OCI-LY7 (cell line): ENCODE measurements at regions not wholly inside any gene's neighbourhood (a gene's known extent, or its start where the extent isn't known, plus 50 kb on each side); places are given as distances from the start of the nearest gene placed in this dataset.
"Not testable (repeated sequence)": the region's sequence is repeated elsewhere in the genome, so short reads cannot be mapped to it uniquely, and the experiment has no call there.

Experiments
- BruUV-seq: library from RNA; stranded (reverse); fragments of 400-500 nt; replicated peaks from 2 replicates; lab custom pipeline; 2021; lab: Mats Ljungman, UMichigan
- CTCF ChIA-PET: fragments of 300-600 bp; sonication (Branson Sonifier 250); formaldehyde crosslinking; loops from one replicate; lab custom pipeline; 2022; ENCODE audit warnings: antibody characterized with exemption; ENCODE audit not compliant: unreplicated experiment; lab: Charles Lee
- POLR2A ChIA-PET: fragments of 300-600 bp; sonication (Branson Sonifier 250); formaldehyde crosslinking; loops from one replicate; lab custom pipeline; 2022; ENCODE audit warnings: antibody characterized with exemption; lab: Charles Lee
- DNase-seq: peaks from one replicate; pipeline ENCODE4 v3.0.0-alpha.2; 2015; ENCODE audit warnings: low spot score
- H2AFZ ChIP-seq: fragments of 200-600 bp; sonication (generic), shearing (Covaris generic); 2 replicates; pipeline ENCODE4 v1.6.1; 2014; ENCODE audit warnings: mild to moderate bottlenecking, antibody characterized with exemption, low read length, moderate library complexity
- H3K27ac ChIP-seq: fragments of 200-600 bp; sonication (generic); 2 replicates; pipeline ENCODE4 v1.5.1; 2014; ENCODE audit warnings: mixed run types, low read depth, mild to moderate bottlenecking, moderate library complexity, low read length, inconsistent platforms; ENCODE audit not compliant: poor library complexity, severe bottlenecking
- H3K36me3 ChIP-seq: fragments of 200-600 bp; sonication (generic); 2 replicates; pipeline ENCODE4 v1.6.1; 2014; ENCODE audit warnings: mild to moderate bottlenecking, antibody characterized with exemption, low read length, moderate library complexity, mixed read lengths; ENCODE audit not compliant: insufficient read depth
- H3K4me1 ChIP-seq: fragments of 200-600 bp; sonication (generic); 2 replicates; pipeline ENCODE4 v1.5.1; 2014; ENCODE audit warnings: mild to moderate bottlenecking, low read length; ENCODE audit not compliant: insufficient read depth, poor library complexity, severe bottlenecking
- H3K4me2 ChIP-seq: fragments of 200-600 bp; sonication (generic); 2 replicates; pipeline ENCODE4 v1.6.1; 2014; ENCODE audit warnings: mild to moderate bottlenecking, low read length
- H3K4me3 ChIP-seq: fragments of 200-600 bp; sonication (generic); 2 replicates; pipeline ENCODE4 v1.5.1; 2014; ENCODE audit warnings: mild to moderate bottlenecking, low read depth, low read length; ENCODE audit not compliant: poor library complexity, severe bottlenecking
- H3K79me2 ChIP-seq: fragments of 200-600 bp; sonication (generic); 2 replicates; pipeline ENCODE4 v1.6.1; 2016; ENCODE audit warnings: low read depth, mild to moderate bottlenecking, low read length, moderate library complexity, mixed read lengths; ENCODE audit not compliant: insufficient read depth
- H3K9me2 ChIP-seq: fragments of 200-600 bp; sonication (generic); 2 replicates; pipeline ENCODE4 v1.6.1; 2016; ENCODE audit warnings: mild to moderate bottlenecking, low read length, mixed read lengths; ENCODE audit not compliant: insufficient read depth
- H3K9me3 ChIP-seq: fragments of 200-600 bp; sonication (generic); 2 replicates; pipeline ENCODE4 v1.6.1; 2014; ENCODE audit warnings: mild to moderate bottlenecking, mixed run types, low read length, mixed read lengths
- H4K20me1 ChIP-seq: fragments of 200-600 bp; sonication (generic); 2 replicates; pipeline ENCODE4 v1.6.1; 2014; ENCODE audit warnings: mild to moderate bottlenecking, antibody characterized with exemption, low read length, moderate library complexity, mixed read lengths; ENCODE audit not compliant: insufficient read depth
- EZH2phosphoT487 ChIP-seq: fragments of 200-600 bp; sonication (generic); IDR thresholded peaks from 2 replicates; pipeline ENCODE4 v1.6.1; 2018; ENCODE audit warnings: low read depth, borderline replicate concordance, mild to moderate bottlenecking, mixed run types, antibody characterized with exemption, low read length, moderate library complexity, mixed read lengths
- intact Hi-C: fragments of 100-400 bp; cut with micrococcal nuclease; formaldehyde crosslinking; loops from one replicate; pipeline ENCODE4 v1.10.0; 2022; ENCODE audit not compliant: unreplicated experiment
- TF ChIP-seq, protein P1 (sequence below): fragments of 200-600 bp; sonication (generic); conservative IDR thresholded peaks from 2 replicates; pipeline ENCODE4 v1.5.1; 2014; ENCODE audit warnings: mild to moderate bottlenecking, antibody characterized with exemption, low read length, moderate library complexity, mixed read lengths

DNA sequence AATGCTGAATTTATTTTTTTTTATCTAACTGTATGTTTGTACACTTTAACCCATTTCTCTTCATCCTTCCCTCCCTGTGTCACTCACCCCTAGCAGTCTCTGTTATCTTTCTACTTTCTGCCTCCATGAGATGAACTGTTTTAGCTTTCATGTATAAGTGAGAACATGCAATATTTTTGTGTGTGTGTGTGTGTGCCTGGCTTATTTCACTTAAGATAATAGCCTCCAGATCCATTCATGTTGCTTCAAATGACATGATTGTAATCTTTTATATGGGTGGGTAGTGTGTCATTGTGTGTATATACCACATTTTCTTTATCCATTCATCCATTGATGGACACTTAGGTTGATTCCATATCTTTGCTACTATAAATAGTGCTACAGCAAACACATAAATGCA is 1023.9 kb downstream of the TLE1 start:
- no TSS peak for BruUV-seq

DNA sequence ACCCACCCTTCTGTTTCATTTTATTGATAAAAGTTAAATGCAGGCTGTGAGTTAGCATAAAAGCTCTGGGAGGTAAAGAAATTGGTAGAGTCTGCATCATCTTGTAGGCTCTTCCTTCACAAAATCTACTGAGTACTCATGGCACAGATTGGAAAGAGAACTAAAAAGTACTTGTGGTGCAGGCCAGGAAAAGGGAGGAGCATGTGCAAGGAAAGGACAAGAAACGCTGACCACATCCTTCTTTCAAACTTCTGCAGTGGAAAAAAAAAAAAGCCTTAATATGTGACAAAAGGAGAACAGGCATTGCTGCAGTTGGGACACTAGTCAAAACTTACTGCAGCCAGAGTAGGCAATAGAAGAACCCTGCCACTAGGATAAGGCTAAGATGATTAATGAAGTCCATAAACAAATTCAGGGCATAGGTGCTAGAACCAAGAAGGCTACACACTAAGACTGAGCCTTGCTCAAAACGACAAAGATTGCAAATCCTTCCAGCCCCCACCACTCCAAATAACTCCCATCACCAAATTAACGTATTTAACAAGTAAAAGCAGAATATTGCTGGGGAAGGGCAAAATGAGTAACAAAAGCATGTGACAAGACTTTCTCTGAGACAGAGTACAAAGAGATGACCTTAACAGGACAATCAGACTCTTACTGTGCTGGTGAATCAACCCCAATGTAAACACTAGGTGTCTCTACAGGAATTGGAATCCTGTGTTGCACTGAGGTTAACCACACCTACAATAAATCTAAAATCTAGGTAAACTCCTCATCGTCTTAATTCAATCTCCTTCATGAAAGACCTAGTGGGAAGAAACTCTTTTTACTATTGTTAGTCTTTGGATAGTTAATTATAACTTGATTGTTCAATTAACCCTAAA is 1024.8 kb downstream of the TLE1 start:
- no TSS peak for BruUV-seq
- Histone ChIP-seq H3K4me3 (no peak overlapping the region), H3K4me1 (no peaks in the 10 kb centered on the region), H3K9me3 (no peaks in the 10 kb centered on the region), H2AFZ (no peak overlapping the region), H3K4me2 (no peak overlapping the region), H4K20me1 (no peaks in the 10 kb centered on the region), H3K9me2 (no peaks in the 10 kb centered on the region), H3K79me2 (no peaks in the 10 kb centered on the region), H3K36me3 (no peaks in the 10 kb centered on the region), H3K27ac (no peak overlapping the region)
- ChIA-PET CTCF (no interaction called here), POLR2A (no interaction called here)
- DNase-seq = no peak
- intact Hi-C loops = no loop called here
- TF ChIP-seq EZH2phosphoT487 = no peak
- TF ChIP-seq, protein P1, sequence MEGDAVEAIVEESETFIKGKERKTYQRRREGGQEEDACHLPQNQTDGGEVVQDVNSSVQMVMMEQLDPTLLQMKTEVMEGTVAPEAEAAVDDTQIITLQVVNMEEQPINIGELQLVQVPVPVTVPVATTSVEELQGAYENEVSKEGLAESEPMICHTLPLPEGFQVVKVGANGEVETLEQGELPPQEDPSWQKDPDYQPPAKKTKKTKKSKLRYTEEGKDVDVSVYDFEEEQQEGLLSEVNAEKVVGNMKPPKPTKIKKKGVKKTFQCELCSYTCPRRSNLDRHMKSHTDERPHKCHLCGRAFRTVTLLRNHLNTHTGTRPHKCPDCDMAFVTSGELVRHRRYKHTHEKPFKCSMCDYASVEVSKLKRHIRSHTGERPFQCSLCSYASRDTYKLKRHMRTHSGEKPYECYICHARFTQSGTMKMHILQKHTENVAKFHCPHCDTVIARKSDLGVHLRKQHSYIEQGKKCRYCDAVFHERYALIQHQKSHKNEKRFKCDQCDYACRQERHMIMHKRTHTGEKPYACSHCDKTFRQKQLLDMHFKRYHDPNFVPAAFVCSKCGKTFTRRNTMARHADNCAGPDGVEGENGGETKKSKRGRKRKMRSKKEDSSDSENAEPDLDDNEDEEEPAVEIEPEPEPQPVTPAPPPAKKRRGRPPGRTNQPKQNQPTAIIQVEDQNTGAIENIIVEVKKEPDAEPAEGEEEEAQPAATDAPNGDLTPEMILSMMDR = 0 out of 2 replicates have a peak, but pooled peaks have one; percentile 31

More for the DNA sequence above, 1023.9 kb downstream of the TLE1 start:
- no peaks in the 10 kb centered on the region for H3K36me3 ChIP-seq
- TF ChIP-seq, protein P1 = no peak
- no peak for TF ChIP-seq EZH2phosphoT487
- H3K9me3 ChIP-seq = no peaks in the 10 kb centered on the region
- intact Hi-C loops = no loop called here
- no peaks in the 10 kb centered on the region for H3K9me2 ChIP-seq
- DNase-seq = no peak
- H3K4me2 ChIP-seq = no peak overlapping the region
- H2AFZ ChIP-seq = no peak overlapping the region
- H4K20me1 ChIP-seq = no peaks in the 10 kb centered on the region
- POLR2A ChIA-PET = no interaction called here
- H3K79me2 ChIP-seq = no peaks in the 10 kb centered on the region
- H3K27ac ChIP-seq = no peak overlapping the region
- H3K4me1 ChIP-seq = no peaks in the 10 kb centered on the region
- no peak overlapping the region for H3K4me3 ChIP-seq
- CTCF ChIA-PET = no interaction called here

DNA sequence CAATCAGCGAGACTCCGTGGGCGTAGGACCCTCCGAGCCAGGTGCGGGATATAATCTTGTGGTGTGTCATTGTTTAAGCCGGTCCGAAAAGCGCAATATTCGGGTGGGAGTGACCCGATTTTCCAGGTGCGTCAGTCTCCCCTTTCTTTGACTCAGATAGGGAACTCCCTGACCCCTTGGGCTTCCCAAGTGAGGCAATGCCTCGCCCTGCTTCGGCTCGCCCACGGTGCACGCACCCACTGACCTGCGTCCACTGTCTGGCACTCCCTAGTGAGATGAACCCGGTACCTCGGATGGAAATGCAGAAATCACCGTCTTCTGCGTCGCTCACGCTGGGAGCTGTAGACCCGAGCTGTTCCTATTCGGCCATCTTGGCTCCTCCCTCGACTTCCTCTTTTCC is 1029.6 kb downstream of the TLE1 start:
- DNase-seq, intact Hi-C loops, H3K4me3 ChIP-seq, POLR2A ChIA-PET, H3K4me2 ChIP-seq, H3K9me2 ChIP-seq, H3K79me2 ChIP-seq, H2AFZ ChIP-seq, H3K4me1 ChIP-seq, BruUV-seq, H3K27ac ChIP-seq, H3K36me3 ChIP-seq, H3K9me3 ChIP-seq, H4K20me1 ChIP-seq, CTCF ChIA-PET: not testable (repeated sequence)
